ENCODE measurements at regions not wholly inside any gene's neighbourhood (a gene's known extent, or its start where the extent isn't known, plus 50 kb on each side); places are given as distances from the start of the nearest gene placed in this dataset.

DNA sequence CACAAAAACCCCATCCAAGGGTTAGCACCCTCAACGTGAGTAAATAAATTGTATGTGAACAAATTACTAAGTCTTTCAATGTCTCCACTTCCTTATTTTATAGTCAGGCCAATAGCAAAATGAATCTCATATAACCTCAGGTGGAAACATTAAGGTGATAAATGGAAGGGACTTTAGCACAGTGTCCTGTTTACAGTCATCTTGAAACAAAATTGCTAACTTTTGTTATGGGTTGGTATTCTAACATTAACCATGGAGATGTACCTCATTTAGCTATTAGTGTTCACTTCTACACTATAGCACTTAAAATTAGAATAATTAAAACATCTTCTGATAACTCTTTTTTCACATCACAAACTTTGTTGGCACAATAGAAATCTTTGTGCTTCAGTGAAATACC lies 255.8 kb upstream of the CNTNAP2 start:
- no peaks in the 10 kb centered on the region for H3K27me3 ChIP-seq (ENCODE audit: insufficient read depth)
- H2AFZ ChIP-seq = no peak overlapping the region
- peaks cover 92% of the 10 kb centered on the region for H3K9me3 Mint-ChIP-seq
- no peak overlapping the region for H3K4me3 ChIP-seq
- H3K4me3 Mint-ChIP-seq = no peak overlapping the region
- H3K4me1 ChIP-seq (ENCODE audit: insufficient read depth) = no peaks in the 10 kb centered on the region
- TF ChIP-seq NANOG (IDR thresholded peaks at IDR 0.05; ENCODE audit: borderline replicate concordance) = no peak
- TF ChIP-seq, protein P1, sequence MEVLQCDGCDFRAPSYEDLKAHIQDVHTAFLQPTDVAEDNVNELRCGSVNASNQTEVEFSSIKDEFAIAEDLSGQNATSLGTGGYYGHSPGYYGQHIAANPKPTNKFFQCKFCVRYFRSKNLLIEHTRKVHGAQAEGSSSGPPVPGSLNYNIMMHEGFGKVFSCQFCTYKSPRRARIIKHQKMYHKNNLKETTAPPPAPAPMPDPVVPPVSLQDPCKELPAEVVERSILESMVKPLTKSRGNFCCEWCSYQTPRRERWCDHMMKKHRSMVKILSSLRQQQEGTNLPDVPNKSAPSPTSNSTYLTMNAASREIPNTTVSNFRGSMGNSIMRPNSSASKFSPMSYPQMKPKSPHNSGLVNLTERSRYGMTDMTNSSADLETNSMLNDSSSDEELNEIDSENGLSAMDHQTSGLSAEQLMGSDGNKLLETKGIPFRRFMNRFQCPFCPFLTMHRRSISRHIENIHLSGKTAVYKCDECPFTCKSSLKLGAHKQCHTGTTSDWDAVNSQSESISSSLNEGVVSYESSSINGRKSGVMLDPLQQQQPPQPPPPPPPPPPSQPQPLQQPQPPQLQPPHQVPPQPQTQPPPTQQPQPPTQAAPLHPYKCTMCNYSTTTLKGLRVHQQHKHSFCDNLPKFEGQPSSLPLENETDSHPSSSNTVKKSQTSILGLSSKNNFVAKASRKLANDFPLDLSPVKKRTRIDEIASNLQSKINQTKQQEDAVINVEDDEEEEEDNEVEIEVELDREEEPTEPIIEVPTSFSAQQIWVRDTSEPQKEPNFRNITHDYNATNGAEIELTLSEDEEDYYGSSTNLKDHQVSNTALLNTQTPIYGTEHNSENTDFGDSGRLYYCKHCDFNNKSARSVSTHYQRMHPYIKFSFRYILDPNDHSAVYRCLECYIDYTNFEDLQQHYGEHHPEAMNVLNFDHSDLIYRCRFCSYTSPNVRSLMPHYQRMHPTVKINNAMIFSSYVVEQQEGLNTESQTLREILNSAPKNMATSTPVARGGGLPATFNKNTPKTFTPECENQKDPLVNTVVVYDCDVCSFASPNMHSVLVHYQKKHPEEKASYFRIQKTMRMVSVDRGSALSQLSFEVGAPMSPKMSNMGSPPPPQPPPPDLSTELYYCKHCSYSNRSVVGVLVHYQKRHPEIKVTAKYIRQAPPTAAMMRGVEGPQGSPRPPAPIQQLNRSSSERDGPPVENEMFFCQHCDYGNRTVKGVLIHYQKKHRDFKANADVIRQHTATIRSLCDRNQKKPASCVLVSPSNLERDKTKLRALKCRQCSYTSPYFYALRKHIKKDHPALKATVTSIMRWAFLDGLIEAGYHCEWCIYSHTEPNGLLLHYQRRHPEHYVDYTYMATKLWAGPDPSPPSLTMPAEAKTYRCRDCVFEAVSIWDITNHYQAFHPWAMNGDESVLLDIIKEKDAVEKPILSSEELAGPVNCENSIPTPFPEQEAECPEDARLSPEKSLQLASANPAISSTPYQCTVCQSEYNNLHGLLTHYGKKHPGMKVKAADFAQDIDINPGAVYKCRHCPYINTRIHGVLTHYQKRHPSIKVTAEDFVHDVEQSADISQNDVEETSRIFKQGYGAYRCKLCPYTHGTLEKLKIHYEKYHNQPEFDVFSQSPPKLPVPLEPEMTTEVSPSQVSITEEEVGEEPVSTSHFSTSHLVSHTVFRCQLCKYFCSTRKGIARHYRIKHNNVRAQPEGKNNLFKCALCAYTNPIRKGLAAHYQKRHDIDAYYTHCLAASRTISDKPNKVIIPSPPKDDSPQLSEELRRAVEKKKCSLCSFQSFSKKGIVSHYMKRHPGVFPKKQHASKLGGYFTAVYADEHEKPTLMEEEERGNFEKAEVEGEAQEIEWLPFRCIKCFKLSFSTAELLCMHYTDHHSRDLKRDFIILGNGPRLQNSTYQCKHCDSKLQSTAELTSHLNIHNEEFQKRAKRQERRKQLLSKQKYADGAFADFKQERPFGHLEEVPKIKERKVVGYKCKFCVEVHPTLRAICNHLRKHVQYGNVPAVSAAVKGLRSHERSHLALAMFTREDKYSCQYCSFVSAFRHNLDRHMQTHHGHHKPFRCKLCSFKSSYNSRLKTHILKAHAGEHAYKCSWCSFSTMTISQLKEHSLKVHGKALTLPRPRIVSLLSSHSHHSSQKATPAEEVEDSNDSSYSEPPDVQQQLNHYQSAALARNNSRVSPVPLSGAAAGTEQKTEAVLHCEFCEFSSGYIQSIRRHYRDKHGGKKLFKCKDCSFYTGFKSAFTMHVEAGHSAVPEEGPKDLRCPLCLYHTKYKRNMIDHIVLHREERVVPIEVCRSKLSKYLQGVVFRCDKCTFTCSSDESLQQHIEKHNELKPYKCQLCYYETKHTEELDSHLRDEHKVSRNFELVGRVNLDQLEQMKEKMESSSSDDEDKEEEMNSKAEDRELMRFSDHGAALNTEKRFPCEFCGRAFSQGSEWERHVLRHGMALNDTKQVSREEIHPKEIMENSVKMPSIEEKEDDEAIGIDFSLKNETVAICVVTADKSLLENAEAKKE (CRISPR knock-in tag; IDR thresholded peaks at IDR 0.05) = no peak
- TF ChIP-seq ZNF331 (CRISPR knock-in tag; IDR thresholded peaks at IDR 0.05; ENCODE audit: low read depth) = no peak
- no peak for TF ChIP-seq EZH2phosphoT487 (IDR thresholded peaks at IDR 0.05; ENCODE audit: unreplicated experiment)
- TF ChIP-seq, protein P2, sequence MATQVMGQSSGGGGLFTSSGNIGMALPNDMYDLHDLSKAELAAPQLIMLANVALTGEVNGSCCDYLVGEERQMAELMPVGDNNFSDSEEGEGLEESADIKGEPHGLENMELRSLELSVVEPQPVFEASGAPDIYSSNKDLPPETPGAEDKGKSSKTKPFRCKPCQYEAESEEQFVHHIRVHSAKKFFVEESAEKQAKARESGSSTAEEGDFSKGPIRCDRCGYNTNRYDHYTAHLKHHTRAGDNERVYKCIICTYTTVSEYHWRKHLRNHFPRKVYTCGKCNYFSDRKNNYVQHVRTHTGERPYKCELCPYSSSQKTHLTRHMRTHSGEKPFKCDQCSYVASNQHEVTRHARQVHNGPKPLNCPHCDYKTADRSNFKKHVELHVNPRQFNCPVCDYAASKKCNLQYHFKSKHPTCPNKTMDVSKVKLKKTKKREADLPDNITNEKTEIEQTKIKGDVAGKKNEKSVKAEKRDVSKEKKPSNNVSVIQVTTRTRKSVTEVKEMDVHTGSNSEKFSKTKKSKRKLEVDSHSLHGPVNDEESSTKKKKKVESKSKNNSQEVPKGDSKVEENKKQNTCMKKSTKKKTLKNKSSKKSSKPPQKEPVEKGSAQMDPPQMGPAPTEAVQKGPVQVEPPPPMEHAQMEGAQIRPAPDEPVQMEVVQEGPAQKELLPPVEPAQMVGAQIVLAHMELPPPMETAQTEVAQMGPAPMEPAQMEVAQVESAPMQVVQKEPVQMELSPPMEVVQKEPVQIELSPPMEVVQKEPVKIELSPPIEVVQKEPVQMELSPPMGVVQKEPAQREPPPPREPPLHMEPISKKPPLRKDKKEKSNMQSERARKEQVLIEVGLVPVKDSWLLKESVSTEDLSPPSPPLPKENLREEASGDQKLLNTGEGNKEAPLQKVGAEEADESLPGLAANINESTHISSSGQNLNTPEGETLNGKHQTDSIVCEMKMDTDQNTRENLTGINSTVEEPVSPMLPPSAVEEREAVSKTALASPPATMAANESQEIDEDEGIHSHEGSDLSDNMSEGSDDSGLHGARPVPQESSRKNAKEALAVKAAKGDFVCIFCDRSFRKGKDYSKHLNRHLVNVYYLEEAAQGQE (IDR thresholded peaks at IDR 0.05; ENCODE audit: unreplicated experiment) = no peak
- TF ChIP-seq, protein P3, sequence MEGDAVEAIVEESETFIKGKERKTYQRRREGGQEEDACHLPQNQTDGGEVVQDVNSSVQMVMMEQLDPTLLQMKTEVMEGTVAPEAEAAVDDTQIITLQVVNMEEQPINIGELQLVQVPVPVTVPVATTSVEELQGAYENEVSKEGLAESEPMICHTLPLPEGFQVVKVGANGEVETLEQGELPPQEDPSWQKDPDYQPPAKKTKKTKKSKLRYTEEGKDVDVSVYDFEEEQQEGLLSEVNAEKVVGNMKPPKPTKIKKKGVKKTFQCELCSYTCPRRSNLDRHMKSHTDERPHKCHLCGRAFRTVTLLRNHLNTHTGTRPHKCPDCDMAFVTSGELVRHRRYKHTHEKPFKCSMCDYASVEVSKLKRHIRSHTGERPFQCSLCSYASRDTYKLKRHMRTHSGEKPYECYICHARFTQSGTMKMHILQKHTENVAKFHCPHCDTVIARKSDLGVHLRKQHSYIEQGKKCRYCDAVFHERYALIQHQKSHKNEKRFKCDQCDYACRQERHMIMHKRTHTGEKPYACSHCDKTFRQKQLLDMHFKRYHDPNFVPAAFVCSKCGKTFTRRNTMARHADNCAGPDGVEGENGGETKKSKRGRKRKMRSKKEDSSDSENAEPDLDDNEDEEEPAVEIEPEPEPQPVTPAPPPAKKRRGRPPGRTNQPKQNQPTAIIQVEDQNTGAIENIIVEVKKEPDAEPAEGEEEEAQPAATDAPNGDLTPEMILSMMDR (conservative IDR thresholded peaks at IDR 0.05; ENCODE audit: low read depth in 2 of 2) = no peak
- no peak for TF ChIP-seq JUNB (IDR thresholded peaks at IDR 0.05; ENCODE audit: unreplicated experiment)
- TF ChIP-seq ZNF114 (CRISPR knock-in tag; IDR thresholded peaks at IDR 0.05) = no peak
- no peak for TF ChIP-seq CREB1 (CRISPR knock-in tag; IDR thresholded peaks at IDR 0.05; ENCODE audit: low read depth)
- no peak for TF ChIP-seq POLR2AphosphoS5 (IDR thresholded peaks at IDR 0.05; ENCODE audit: low read depth)
- TF ChIP-seq EZH2 (IDR thresholded peaks at IDR 0.05; ENCODE audit: low read depth, unreplicated experiment) = no peak
- TF ChIP-seq, protein P4, sequence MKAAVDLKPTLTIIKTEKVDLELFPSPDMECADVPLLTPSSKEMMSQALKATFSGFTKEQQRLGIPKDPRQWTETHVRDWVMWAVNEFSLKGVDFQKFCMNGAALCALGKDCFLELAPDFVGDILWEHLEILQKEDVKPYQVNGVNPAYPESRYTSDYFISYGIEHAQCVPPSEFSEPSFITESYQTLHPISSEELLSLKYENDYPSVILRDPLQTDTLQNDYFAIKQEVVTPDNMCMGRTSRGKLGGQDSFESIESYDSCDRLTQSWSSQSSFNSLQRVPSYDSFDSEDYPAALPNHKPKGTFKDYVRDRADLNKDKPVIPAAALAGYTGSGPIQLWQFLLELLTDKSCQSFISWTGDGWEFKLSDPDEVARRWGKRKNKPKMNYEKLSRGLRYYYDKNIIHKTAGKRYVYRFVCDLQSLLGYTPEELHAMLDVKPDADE (IDR thresholded peaks at IDR 0.05) = no peak
- TF ChIP-seq STAT1 (IDR thresholded peaks at IDR 0.05; ENCODE audit: unreplicated experiment) = no peak
- H3K27ac ChIP-seq (ENCODE audit: low read depth) = no peak overlapping the region
- H3K9me2 ChIP-seq (ENCODE audit: insufficient read depth) = no peaks in the 10 kb centered on the region
- no peaks in the 10 kb centered on the region; the same call in 1 of the 2 replicates for H3K36me3 ChIP-seq (ENCODE audit: insufficient read depth)
- no peaks in the 10 kb centered on the region for H4K20me1 ChIP-seq (replicated peaks; ENCODE audit: insufficient read depth)
- H3F3A ChIP-seq (replicated peaks; ENCODE audit: low read depth) = no peaks in the 10 kb centered on the region
- H3K27me3 Mint-ChIP-seq (ENCODE audit: insufficient read depth, low read depth, poor library complexity) = peaks cover 10% of the 10 kb centered on the region
- H3K79me2 ChIP-seq (replicated peaks; ENCODE audit: insufficient read depth) = no peaks in the 10 kb centered on the region
- H3K4me2 ChIP-seq = no peak overlapping the region
- H3K36me3 Mint-ChIP-seq (ENCODE audit: low read depth) = peaks cover 9% of the 10 kb centered on the region; the same call in 2 of the 3 replicates
- DNase-seq (ENCODE audit: low spot score) (no peak), ATAC-seq (no peak)
- H3K27ac Mint-ChIP-seq = no peak overlapping the region
- H3K4me1 Mint-ChIP-seq = no peaks in the 10 kb centered on the region

Data from GM23338 (cell line).